Inflammatory macrophage treated with lipopolysaccharide for 1 hour (primary cell): ENCODE measurements at regions not wholly inside any gene's neighbourhood (a gene's known extent, or its start where the extent isn't known, plus 50 kb on each side); places are given as distances from the start of the nearest gene placed in this dataset.

Experiments
- DNase-seq, 2 donors: peaks; one replicate each; pipeline ENCODE4 v3.0.0-alpha.2; 2020 to 2022

GRCh38 chr2:217717646-217718045, 285.1 kb downstream of the TNS1 start:
- DNase-seq: no peak

DNA sequence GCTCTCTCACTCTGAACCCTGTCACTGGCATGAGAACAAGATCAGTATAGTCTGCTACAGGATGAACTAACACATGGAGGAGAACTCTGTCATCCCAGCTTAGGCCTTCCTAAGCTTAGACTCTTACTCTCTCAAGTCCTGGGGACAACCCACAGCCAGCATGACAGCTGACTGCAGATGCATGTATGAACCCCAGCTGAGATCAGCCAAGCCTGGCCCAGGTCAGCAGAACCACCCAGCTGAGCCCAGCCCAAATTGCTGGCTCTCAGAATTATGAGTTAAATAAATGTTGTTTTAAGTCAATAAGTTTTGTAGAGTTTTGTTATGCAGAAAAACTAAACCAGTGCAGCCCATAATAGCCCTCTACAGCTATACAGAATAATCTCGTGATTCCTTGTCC, 287.3 kb downstream of the TNS1 start:
- DNase-seq: no peak

DNA sequence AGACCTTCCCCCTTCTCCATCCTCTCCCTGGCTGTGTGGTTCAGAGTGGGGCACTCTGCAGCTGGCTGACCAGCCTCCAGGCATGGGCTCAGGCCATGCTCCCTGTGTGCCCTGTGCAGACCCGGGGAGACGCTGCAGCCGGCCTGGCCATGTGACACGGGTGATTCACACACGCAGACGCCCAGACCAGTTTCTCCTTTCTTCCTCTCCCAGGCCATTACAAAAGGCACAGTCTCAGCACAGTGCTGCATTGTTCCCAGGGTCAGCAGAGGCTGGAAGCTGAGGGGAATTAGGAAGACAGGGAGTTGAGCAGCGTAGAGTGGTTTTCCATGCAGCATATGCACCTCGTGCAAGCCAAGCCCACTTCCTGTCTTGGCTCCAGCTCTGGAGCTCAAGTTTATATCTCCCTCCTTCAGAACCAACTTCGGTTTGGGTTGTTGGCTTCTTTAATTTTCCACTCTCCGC, 288.5 kb downstream of the TNS1 start:
- DNase-seq: peak; percentile 53 to 54

- peak; percentile 37 to 89 for DNase-seq
These were observed 289.2 kb downstream of the TNS1 start for GRCh38 chr2:217713395-217714286.

DNA sequence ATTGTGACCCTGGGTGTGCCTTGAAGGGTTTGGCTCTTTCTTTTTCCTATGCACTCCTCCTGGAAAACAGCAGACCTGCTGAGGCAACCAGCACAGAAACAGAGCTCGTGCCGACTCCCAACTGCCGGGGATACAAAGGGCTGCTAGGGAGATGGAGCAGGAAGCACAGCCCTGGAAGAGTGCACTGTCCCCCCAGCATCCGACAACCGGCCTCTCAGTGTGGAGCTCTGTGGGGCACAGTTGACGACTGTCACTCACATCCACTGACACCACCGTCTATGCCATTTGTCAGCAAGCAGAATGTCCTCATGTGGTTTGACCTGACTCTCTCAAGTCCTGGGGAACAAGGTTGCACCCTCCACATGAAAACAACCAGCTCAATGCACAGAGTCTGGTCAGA, 290.4 kb downstream of the TNS1 start:
- no peak for DNase-seq

- no peak for DNase-seq
These were observed 291.6 kb downstream of the TNS1 start for GRCh38 chr2:217711188-217711587.

DNA sequence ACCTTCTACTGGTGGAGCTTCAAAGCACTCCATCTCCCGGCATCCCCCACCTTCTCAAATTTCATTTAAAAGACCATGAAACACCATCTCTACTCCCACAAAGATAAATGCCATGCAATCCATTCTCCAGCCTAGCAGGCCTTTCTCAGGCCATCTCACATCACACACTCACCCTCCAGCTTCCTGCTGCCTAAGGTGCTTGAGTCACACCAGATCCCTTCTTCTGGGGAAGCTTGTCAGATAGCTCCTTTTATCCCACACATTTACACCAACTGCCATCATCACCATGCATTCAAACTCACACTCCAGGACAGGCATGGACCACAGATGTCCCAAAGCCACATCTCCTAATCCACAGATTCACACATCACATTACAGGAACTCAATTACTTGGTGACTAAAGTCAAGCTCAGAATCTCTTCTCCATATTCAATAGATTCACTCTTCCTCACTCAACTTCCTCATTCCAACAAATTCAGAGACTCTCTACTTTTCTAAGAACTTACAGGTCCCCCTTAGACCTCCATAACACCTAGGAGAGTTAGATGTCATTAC, 292.5 kb downstream of the TNS1 start:
- DNase-seq: peak in 1 of 2 donors; percentile 12

GRCh38 chr2:217709478-217710210, 293.2 kb downstream of the TNS1 start:
- DNase-seq: no peak

- DNase-seq: no peak
These were observed 295.6 kb downstream of the TNS1 start for GRCh38 chr2:217707131-217707611.

DNA sequence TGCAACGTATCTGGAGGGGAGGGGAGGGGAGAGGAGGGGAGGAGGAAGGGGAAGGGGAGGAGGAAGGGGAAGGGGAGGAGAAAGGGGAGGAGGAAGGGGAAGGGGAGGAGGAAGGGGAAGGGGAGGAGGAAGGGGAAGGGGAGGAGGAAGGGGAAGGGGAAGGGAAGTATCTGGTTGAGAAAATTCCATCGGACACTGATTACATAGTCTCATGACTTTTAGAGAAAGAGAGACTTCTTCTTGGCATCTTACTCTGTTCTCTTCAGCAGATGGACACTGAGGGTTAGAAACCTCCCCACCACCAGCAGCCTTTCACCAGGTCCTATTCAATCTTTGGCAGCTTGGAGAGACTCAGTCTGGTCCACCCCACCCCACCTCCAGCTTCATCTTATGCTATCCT, 296.3 kb downstream of the TNS1 start:
- no peak for DNase-seq

DNA sequence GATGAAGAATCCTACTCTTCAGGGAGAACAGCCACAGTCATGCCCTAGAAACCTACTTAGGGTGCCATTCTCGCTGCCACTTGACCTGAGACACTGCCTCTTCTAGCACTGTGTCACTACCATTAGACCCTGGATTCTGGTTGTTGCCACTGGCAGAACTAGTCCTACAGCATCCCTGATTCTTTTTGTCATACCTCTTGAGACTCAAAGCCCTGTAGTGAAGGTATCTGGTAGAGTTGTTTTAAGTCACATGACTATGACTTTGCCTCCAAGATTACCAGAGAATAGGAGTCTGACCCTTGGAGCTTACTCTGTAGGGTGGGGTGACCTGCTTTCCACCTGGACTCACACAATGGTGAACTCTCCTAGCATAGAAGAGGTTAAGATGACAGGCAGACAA, 296.7 kb downstream of the TNS1 start:
- no peak for DNase-seq

GRCh38 chr2:217705461-217705860, 297.3 kb downstream of the TNS1 start:
- DNase-seq: no peak

- DNase-seq: no peak
These were observed 298.8 kb downstream of the TNS1 start for GRCh38 chr2:217703999-217704398.

DNA sequence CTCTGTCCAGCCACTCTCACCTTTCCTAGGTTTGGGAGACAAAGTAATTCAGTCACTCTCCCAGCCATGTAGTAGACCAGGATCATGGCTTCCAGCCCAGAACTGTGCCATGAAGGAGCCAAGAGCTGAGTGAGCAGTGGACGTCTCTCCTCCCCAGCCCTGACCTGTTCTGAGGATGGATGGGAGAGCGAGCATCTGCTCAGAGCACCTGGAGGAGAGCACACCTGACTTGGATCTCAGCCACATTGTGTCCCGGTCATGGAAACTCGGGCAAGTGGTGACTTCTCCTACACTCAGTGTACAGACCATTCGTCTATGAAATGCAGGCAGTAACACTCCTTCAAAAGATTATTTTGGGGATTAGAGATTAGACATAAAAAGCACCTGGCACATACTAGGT, 299.7 kb downstream of the TNS1 start:
- DNase-seq: no peak

GRCh38 chr2:217701622-217702021, 301.2 kb downstream of the TNS1 start:
- no peak for DNase-seq

DNA sequence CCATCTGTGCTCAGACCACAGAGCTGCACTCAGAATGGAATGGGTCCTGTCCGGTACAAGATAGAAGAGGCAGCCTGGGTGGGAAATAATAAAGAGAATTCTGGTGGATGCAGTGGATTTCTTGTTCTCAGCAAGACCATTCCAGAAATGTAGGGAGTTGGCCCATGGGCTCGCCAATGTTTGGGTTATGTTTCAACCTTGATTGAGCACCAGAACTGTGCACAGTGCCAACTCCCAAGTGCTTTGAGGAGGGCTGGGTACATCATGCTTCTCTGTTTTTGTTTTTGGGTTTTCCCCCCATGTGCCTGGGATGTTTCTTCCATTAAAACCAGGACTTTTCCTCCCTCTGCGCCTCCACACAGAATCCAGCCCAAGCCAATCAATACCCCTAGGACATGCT, 304.1 kb downstream of the TNS1 start:
- DNase-seq: no peak

DNA sequence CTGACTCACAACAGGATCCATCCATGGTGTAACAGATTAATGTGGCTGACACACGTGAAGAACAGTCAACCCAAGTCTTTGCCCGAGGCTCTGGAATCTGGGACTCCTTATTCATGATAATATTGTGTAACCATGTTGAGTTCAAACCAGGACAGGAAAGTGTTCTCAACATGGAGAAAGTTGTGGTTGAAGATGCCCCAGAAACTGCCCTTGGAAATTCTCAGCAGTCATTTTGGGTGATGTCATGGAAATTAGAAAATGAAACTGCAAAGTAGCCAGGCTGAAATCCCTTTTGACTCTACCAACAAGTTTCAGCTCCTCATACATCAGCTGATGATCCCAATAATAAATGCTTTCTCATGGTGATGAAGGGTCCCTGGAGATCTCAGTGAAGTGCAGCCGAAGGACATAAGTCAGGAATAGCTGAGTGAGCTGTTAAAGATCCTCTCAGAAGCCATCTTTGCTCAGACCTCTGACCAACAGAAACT, 307.7 kb downstream of the TNS1 start:
- DNase-seq: peak; percentile 50 to 72

GRCh38 chr2:217694291-217694690, 308.5 kb downstream of the TNS1 start:
- DNase-seq: no peak

GRCh38 chr2:217693363-217693762, 309.4 kb downstream of the TNS1 start:
- DNase-seq: no peak

GRCh38 chr2:217691920-217692666, 310.7 kb downstream of the TNS1 start:
- no peak for DNase-seq

- no peak for DNase-seq
These were observed 311.3 kb downstream of the TNS1 start for GRCh38 chr2:217691516-217691915.

- no peak for DNase-seq
These were observed 313.7 kb downstream of the TNS1 start for GRCh38 chr2:217689053-217689452.

DNA sequence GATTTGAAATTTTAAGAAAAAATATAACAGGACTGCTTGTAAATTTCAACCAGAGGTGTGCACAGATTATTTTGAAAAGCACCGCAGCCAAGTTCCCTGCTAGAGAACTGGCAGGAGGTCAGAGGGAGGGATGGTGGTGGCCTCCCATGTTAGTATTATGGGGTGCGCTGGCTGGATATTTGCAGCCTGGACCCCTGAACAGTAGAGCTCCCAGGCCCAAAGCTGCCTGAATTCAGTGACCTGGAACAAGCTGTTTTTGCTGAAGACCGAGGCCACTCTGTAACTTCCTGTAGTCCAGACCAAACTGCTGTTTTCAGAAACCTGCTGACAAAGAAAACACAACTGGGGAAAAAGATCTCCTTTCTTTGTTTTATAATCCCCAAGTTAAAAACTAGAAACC, 314.3 kb downstream of the TNS1 start:
- DNase-seq: no peak
